ENCODE measurements at regions not wholly inside any gene's neighbourhood (a gene's known extent, or its start where the extent isn't known, plus 50 kb on each side); places are given as distances from the start of the nearest gene placed in this dataset.
A peak's percentile ranks its signal among the peaks of the same experiment; 100 is the strongest.

- H3K27ac Mint-ChIP-seq, result no peak overlapping the region
- no peaks in the 10 kb centered on the region for H3K4me1 Mint-ChIP-seq (ENCODE audit: low read depth)
- no peak for DNase-seq (ENCODE audit: low spot score, unreplicated experiment)
- peaks cover 11% of the 10 kb centered on the region for H3K27me3 Mint-ChIP-seq
- H3K9me3 Mint-ChIP-seq (ENCODE audit: low read depth), result no peaks in the 10 kb centered on the region
- H3K36me3 Mint-ChIP-seq (ENCODE audit: insufficient read depth), result no peaks in the 10 kb centered on the region
- TF ChIP-seq CTCF (IDR thresholded peaks at IDR 0.05; ENCODE audit: unreplicated experiment), result no peak
- H3K4me3 Mint-ChIP-seq (ENCODE audit: low read depth), result no peak overlapping the region
These were observed 224.0 kb downstream of the C1orf94 start for GRCh38 chr1:34400675-34401074.

- DNase-seq (ENCODE audit: low spot score, unreplicated experiment), result no peak
These were observed 226.4 kb downstream of the C1orf94 start for GRCh38 chr1:34403156-34403555.

GRCh38 chr1:34404804-34405203, 228.1 kb downstream of the C1orf94 start:
- Mint-ChIP-seq H3K9me3 (ENCODE audit: low read depth) (no peaks in the 10 kb centered on the region), H3K27me3 (peaks cover 5% of the 10 kb centered on the region), H3K4me1 (ENCODE audit: low read depth) (peaks cover 13% of the 10 kb centered on the region), H3K36me3 (ENCODE audit: insufficient read depth) (no peaks in the 10 kb centered on the region), H3K4me3 (ENCODE audit: low read depth) (no peak overlapping the region), H3K27ac (no peak overlapping the region)
- DNase-seq (ENCODE audit: low spot score, unreplicated experiment), result no peak
- TF ChIP-seq CTCF (IDR thresholded peaks at IDR 0.05; ENCODE audit: unreplicated experiment), result no peak

More at GRCh38 chr1:34403156-34403555, 226.4 kb downstream of the C1orf94 start:
- TF ChIP-seq CTCF (IDR thresholded peaks at IDR 0.05; ENCODE audit: unreplicated experiment), result no peak
- Mint-ChIP-seq H3K9me3 (ENCODE audit: low read depth) (no peaks in the 10 kb centered on the region), H3K4me3 (ENCODE audit: low read depth) (no peak overlapping the region), H3K27ac (no peak overlapping the region), H3K36me3 (ENCODE audit: insufficient read depth) (no peaks in the 10 kb centered on the region), H3K4me1 (ENCODE audit: low read depth) (peaks cover 13% of the 10 kb centered on the region), H3K27me3 (peaks cover 11% of the 10 kb centered on the region)

- TF ChIP-seq CTCF (IDR thresholded peaks at IDR 0.05; ENCODE audit: unreplicated experiment), result no peak
- Mint-ChIP-seq H3K27me3 (peaks cover 1% of the 10 kb centered on the region), H3K27ac (no peak overlapping the region), H3K9me3 (ENCODE audit: low read depth) (no peaks in the 10 kb centered on the region), H3K4me1 (ENCODE audit: low read depth) (peaks cover 13% of the 10 kb centered on the region), H3K4me3 (ENCODE audit: low read depth) (no peak overlapping the region), H3K36me3 (ENCODE audit: insufficient read depth) (no peaks in the 10 kb centered on the region)
- no peak for DNase-seq (ENCODE audit: low spot score, unreplicated experiment)
These were observed 228.7 kb downstream of the C1orf94 start for GRCh38 chr1:34405266-34405959.

GRCh38 chr1:34406377-34406776, 229.7 kb downstream of the C1orf94 start:
- no peak for DNase-seq (ENCODE audit: low spot score, unreplicated experiment)
- Mint-ChIP-seq H3K9me3 (ENCODE audit: low read depth) (no peaks in the 10 kb centered on the region), H3K27me3 (peaks cover 5% of the 10 kb centered on the region), H3K36me3 (ENCODE audit: insufficient read depth) (no peaks in the 10 kb centered on the region), H3K4me1 (ENCODE audit: low read depth) (peaks cover 13% of the 10 kb centered on the region), H3K4me3 (ENCODE audit: low read depth) (no peak overlapping the region), H3K27ac (peak overlapping the region; percentile 42)
- TF ChIP-seq CTCF (IDR thresholded peaks at IDR 0.05; ENCODE audit: unreplicated experiment), result no peak
